ENCODE measurements at regions not wholly inside any gene's neighbourhood (a gene's known extent, or its start where the extent isn't known, plus 50 kb on each side); places are given as distances from the start of the nearest gene placed in this dataset.

DNA sequence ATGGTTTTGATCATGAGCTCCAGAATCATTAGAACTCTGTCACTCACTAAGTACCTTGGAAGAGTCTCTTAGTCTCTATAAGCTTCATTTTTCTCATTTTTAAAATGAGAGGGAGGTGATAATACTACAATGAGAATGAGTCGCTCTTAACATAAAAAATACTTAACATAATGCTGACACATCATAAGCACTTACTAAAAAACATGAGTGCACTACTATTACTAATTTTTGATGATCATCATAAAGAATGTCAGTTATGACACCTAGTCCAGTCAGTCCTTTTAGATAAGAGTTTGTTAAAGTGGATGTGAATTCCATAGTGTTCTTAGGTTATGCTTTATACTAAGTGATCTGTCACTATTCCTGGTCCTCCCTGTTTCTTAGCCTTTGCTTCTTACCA, 200.4 kb upstream of the SLC24A2 start:
- Histone ChIP-seq H3K27ac (no peak overlapping the region), H3K36me3 (no peaks in the 10 kb centered on the region), H3K9me3 (no peaks in the 10 kb centered on the region), H3K4me3 (no peak overlapping the region), H3K27me3 (no peaks in the 10 kb centered on the region), H3K4me1 (no peaks in the 10 kb centered on the region)
- no peak for TF ChIP-seq POLR2AphosphoS5 (IDR thresholded peaks at IDR 0.05)
- TF ChIP-seq EP300 (IDR thresholded peaks at IDR 0.05), result no peak
- no peak for TF ChIP-seq POLR2A (IDR thresholded peaks at IDR 0.05)
- DNase-seq (ENCODE audit: low spot score in 2 of 2), result no peak
- 89% methylated on average over 1 of the region's 1 CpG for WGBS

DNA sequence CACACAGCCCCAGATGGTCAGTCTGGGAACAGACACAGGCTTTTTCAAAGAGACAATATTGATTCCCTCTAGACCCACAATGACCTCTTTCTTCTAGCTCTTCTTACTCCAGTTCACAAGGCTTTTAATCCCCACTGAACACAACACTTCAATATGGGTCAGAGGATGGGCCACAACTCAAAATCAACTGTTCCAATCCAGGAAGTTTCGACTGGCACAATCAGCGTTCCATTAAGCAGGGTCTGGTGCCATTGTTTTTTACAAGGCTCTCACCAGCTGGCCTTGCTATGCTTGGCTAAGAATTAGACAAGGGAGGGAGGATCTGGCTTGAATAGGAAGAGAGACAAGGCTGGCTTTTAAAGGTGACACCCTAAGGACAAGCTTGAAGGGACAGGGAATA, 199.4 kb upstream of the SLC24A2 start:
- WGBS, result 67% methylated on average over 2 of the region's 2 CpGs
- no peaks in the 10 kb centered on the region for H3K36me3 ChIP-seq
- DNase-seq (ENCODE audit: low spot score in 2 of 2), result no peak

DNA sequence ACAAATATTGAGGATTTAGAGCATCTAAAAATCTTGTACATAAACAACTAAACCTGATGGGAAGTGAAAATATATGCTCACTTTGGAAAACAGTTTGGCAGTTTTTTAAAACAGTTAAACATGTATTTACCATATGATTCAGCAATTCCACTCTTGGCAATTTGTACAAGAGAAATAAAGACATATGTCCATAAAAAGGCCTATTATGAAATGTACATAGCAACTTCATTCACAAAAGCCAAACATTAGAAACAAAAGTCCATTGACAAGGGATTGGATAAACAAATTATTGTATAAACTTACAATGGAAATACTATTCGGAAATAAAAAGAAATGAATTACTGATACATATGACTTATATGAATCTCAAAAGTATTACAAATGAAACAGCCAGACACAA, 196.2 kb upstream of the SLC24A2 start:
- 78% methylated on average over 1 of the region's 1 CpG for WGBS
- H3K36me3 ChIP-seq, result no peaks in the 10 kb centered on the region
- no peak for DNase-seq (ENCODE audit: low spot score in 2 of 2)
- TF ChIP-seq, protein P1, sequence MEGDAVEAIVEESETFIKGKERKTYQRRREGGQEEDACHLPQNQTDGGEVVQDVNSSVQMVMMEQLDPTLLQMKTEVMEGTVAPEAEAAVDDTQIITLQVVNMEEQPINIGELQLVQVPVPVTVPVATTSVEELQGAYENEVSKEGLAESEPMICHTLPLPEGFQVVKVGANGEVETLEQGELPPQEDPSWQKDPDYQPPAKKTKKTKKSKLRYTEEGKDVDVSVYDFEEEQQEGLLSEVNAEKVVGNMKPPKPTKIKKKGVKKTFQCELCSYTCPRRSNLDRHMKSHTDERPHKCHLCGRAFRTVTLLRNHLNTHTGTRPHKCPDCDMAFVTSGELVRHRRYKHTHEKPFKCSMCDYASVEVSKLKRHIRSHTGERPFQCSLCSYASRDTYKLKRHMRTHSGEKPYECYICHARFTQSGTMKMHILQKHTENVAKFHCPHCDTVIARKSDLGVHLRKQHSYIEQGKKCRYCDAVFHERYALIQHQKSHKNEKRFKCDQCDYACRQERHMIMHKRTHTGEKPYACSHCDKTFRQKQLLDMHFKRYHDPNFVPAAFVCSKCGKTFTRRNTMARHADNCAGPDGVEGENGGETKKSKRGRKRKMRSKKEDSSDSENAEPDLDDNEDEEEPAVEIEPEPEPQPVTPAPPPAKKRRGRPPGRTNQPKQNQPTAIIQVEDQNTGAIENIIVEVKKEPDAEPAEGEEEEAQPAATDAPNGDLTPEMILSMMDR (IDR thresholded peaks at IDR 0.05), result no peak
- TF ChIP-seq POLR2A (IDR thresholded peaks at IDR 0.05) (no peak), POLR2AphosphoS5 (IDR thresholded peaks at IDR 0.05) (no peak), EP300 (IDR thresholded peaks at IDR 0.05) (no peak)
- H3K27me3 ChIP-seq, result no peaks in the 10 kb centered on the region
- H3K9me3 ChIP-seq, result no peaks in the 10 kb centered on the region
- no peaks in the 10 kb centered on the region for H3K4me1 ChIP-seq
- H3K4me3 ChIP-seq, result no peak overlapping the region
- no peak overlapping the region for H3K27ac ChIP-seq

More for the DNA sequence above, 199.4 kb upstream of the SLC24A2 start:
- Histone ChIP-seq H3K4me1 (no peaks in the 10 kb centered on the region), H3K27ac (no peak overlapping the region), H3K9me3 (no peaks in the 10 kb centered on the region), H3K27me3 (no peaks in the 10 kb centered on the region), H3K4me3 (no peak overlapping the region)
- TF ChIP-seq, protein P1 (IDR thresholded peaks at IDR 0.05), result no peak
- TF ChIP-seq POLR2A (IDR thresholded peaks at IDR 0.05) (no peak), POLR2AphosphoS5 (IDR thresholded peaks at IDR 0.05) (no peak), EP300 (IDR thresholded peaks at IDR 0.05) (no peak)

DNA sequence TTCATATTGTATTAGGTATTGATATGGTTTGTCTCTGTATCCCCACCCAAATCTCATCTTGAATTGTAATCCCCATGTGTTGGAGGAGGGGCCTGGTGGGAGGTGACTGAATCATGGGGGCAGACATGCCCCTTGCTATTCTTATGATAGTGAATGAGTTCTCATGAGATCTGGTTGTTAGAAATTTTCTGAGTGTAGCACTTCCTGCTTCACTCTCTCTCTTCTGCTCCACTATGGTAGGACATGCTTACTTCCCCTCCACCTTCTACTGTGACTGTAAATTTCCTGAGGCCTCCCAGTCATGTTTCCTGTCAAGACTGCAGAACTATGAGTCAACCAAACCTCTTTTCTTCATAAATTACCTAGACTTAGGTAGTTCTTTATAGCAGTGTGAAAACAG, 187.4 kb upstream of the SLC24A2 start:
- H3K27ac ChIP-seq, result no peak overlapping the region
- H3K4me1 ChIP-seq, result no peaks in the 10 kb centered on the region
- no peak for DNase-seq (ENCODE audit: low spot score in 2 of 2)
- TF ChIP-seq POLR2A (IDR thresholded peaks at IDR 0.05) (no peak), POLR2AphosphoS5 (IDR thresholded peaks at IDR 0.05) (no peak), EP300 (IDR thresholded peaks at IDR 0.05) (no peak)
- TF ChIP-seq, protein P1 (IDR thresholded peaks at IDR 0.05), result no peak
- H3K27me3 ChIP-seq, result no peaks in the 10 kb centered on the region
- no peak overlapping the region for H3K4me3 ChIP-seq
- H3K36me3 ChIP-seq, result no peaks in the 10 kb centered on the region
- H3K9me3 ChIP-seq, result no peaks in the 10 kb centered on the region

DNA sequence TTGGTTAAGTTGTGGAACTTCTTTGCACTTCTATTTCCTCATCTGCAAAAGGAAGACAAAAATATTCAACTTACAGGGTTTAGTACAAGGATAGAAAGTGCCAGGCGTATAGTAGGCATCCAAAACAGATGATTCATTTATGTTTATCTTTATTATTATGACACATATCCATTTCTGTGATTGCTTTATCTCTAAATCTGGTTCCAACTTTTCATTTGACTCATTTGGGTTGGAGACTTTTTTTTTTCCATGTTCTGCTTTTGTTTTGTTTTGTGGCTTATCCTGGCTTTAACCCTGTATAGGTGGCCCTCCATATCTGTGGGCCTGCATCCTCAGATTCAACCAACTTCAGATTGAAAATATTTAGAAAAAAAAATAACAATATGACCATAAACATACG, 186.7 kb upstream of the SLC24A2 start:
- no peak for DNase-seq (ENCODE audit: low spot score in 2 of 2)
- no peak overlapping the region for H3K4me3 ChIP-seq
- no peaks in the 10 kb centered on the region for H3K4me1 ChIP-seq
- no peaks in the 10 kb centered on the region for H3K9me3 ChIP-seq
- no peaks in the 10 kb centered on the region for H3K36me3 ChIP-seq
- no peak overlapping the region for H3K27ac ChIP-seq
- H3K27me3 ChIP-seq, result no peaks in the 10 kb centered on the region
- WGBS, result 59% methylated on average over 2 of the region's 2 CpGs
- TF ChIP-seq POLR2A (IDR thresholded peaks at IDR 0.05) (no peak), EP300 (IDR thresholded peaks at IDR 0.05) (no peak), POLR2AphosphoS5 (IDR thresholded peaks at IDR 0.05) (no peak)
- TF ChIP-seq, protein P1 (IDR thresholded peaks at IDR 0.05), result no peak

DNA sequence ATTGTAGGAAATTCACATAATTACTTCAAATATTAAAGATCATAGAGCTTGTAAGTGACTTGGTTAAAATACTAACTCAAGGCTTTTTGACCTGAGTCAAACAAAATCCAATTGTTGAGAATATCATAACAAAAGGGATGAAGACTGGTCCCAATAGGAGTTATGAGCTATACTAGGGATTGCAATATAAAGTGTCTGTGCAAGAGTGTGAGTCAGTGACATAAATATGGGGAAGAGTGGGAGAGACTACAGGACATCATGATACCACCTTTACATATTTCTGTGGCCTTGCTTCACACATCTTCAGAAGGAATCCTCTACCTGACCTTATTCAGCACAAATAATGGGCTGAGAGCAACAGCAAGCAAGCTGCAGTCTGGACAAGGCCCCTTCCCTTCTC, 180.9 kb upstream of the SLC24A2 start:
- Histone ChIP-seq H3K36me3 (no peaks in the 10 kb centered on the region), H3K27me3 (no peaks in the 10 kb centered on the region), H3K9me3 (no peaks in the 10 kb centered on the region), H3K4me1 (no peaks in the 10 kb centered on the region), H3K27ac (no peak overlapping the region), H3K4me3 (no peak overlapping the region)
- TF ChIP-seq POLR2AphosphoS5 (IDR thresholded peaks at IDR 0.05) (no peak), EP300 (IDR thresholded peaks at IDR 0.05) (no peak), POLR2A (IDR thresholded peaks at IDR 0.05) (no peak)
- TF ChIP-seq, protein P1 (IDR thresholded peaks at IDR 0.05), result no peak
- no peak for DNase-seq (ENCODE audit: low spot score in 2 of 2)

Measured in suprapubic skin (tissue), 4 donors.